Activated CD8-positive, alpha-beta memory T cell treated with anti-CD3 and anti-CD28 coated beads, Interleukin-2, amount 50 U/mL, for 1 hour (primary cell): ENCODE measurements at regions not wholly inside any gene's neighbourhood (a gene's known extent, or its start where the extent isn't known, plus 50 kb on each side); places are given as distances from the start of the nearest gene placed in this dataset.

Experiments used
- DNase-seq: peaks from one replicate; pipeline ENCODE4 v3.0.0-alpha.2; 2020; ENCODE audit errors: extremely low read depth

- DNase-seq = no peak
Measured at GRCh38 chr2:118198268-118198667, 110.0 kb downstream of the INSIG2 start.

GRCh38 chr2:118197011-118197675 lies 108.9 kb downstream of the INSIG2 start:
- DNase-seq = no peak

GRCh38 chr2:118190474-118190873 lies 102.2 kb downstream of the INSIG2 start:
- DNase-seq = no peak

- no peak for DNase-seq
Measured at GRCh38 chr2:118186858-118187254, 98.6 kb downstream of the INSIG2 start.

- DNase-seq = peak; percentile 63
Measured at GRCh38 chr2:118186110-118186857, 98.0 kb downstream of the INSIG2 start.

- DNase-seq = no peak
Measured at GRCh38 chr2:118185210-118186109, 97.2 kb downstream of the INSIG2 start.

- no peak for DNase-seq
Measured at GRCh38 chr2:118183381-118183780, 95.1 kb downstream of the INSIG2 start.

GRCh38 chr2:118179445-118179844 lies 91.2 kb downstream of the INSIG2 start:
- DNase-seq = no peak

GRCh38 chr2:118177884-118178283 lies 89.6 kb downstream of the INSIG2 start:
- DNase-seq = no peak

- DNase-seq = no peak
Measured at GRCh38 chr2:118177318-118177717, 89.0 kb downstream of the INSIG2 start.

GRCh38 chr2:118176601-118177000 lies 88.3 kb downstream of the INSIG2 start:
- DNase-seq = no peak

GRCh38 chr2:118171546-118171945 lies 83.3 kb downstream of the INSIG2 start:
- DNase-seq = no peak

- DNase-seq = no peak
Measured at GRCh38 chr2:118169359-118170005, 81.2 kb downstream of the INSIG2 start.

- no peak for DNase-seq
Measured at GRCh38 chr2:118168615-118169014, 80.3 kb downstream of the INSIG2 start.

- DNase-seq = no peak
Measured at GRCh38 chr2:118167026-118167425, 78.8 kb downstream of the INSIG2 start.

GRCh38 chr2:118166242-118166641 lies 78.0 kb downstream of the INSIG2 start:
- DNase-seq = no peak

GRCh38 chr2:118165595-118165994 lies 77.3 kb downstream of the INSIG2 start:
- no peak for DNase-seq
